A549 (cell line): ENCODE measurements at regions not wholly inside any gene's neighbourhood (a gene's known extent, or its start where the extent isn't known, plus 50 kb on each side); places are given as distances from the start of the nearest gene placed in this dataset.

Experiments used
- ATAC-seq, 2 experiments: fragments of 200-7000 bp in 1 of 2; fragments of >200 bp in 1 of 2; cut with Nextera tagmentation in 1 of 2; cut with Tn5 transposase in 1 of 2; 3 replicates each; pipeline versions ENCODE4 v1.8.0 to v1.9.1; 2018 to 2020; ENCODE audit warnings: mild to moderate bottlenecking in 1 of 2, moderate library complexity in 1 of 2
- CTCF ChIA-PET: fragments of 300-600 bp; sonication (Branson Sonifier 250); formaldehyde crosslinking; extraction: SDS; loops from one replicate; lab custom pipeline; 2021; ENCODE audit warnings: antibody characterized with exemption, inconsistent platforms; lab: Yijun Ruan, JAX
- POLR2A ChIA-PET: fragments of 350-600 bp; formaldehyde crosslinking; extraction: SDS; loops from one replicate; lab custom pipeline; 2021; ENCODE audit warnings: antibody characterized with exemption, inconsistent platforms; lab: Yijun Ruan, JAX
- DNase-seq, 2 experiments: peaks; one replicate each; pipeline versions ENCODE4 v3.0.0 to v3.0.0-alpha.2; 2011 to 2016; ENCODE audit warnings: low read depth in 1 of 2, low spot score in 1 of 2
- FAIRE-seq: peaks from 2 replicates; lab custom pipeline; 2011; peaks lifted over from hg19 to GRCh38; lab: Jason Lieb, UNC
- H3K27ac ChIP-seq, 2 experiments: fragments of >200 bp; sonication (Bioruptor Twin); formaldehyde crosslinking; 3 replicates each; pipeline ENCODE4 v1.5.1; 2016 to 2017
- H3K4me1 ChIP-seq: fragments of >200 bp; sonication (Bioruptor Twin); formaldehyde crosslinking; 3 replicates; pipeline ENCODE4 v1.6.1; 2016
- H3K4me2 ChIP-seq: fragments of >200 bp; sonication (Bioruptor Twin); formaldehyde crosslinking; 3 replicates; pipeline ENCODE4 v1.6.1; 2016
- H3K4me3 ChIP-seq: fragments of >200 bp; sonication (Bioruptor Twin); formaldehyde crosslinking; 3 replicates; pipeline ENCODE4 v1.5.1; 2016
- H3K9me3 ChIP-seq: fragments of >200 bp; sonication (Bioruptor Twin); formaldehyde crosslinking; 3 replicates; pipeline ENCODE4 v1.6.1; 2016
- CBX8 ChIP-seq: fragments of 200-600 bp; sonication (generic); IDR thresholded peaks from 2 replicates; pipeline ENCODE4 v1.6.1; 2016
- EHMT2 ChIP-seq: fragments of 200-600 bp; sonication (generic); IDR thresholded peaks from 2 replicates; pipeline ENCODE4 v1.6.1; 2016; ENCODE audit warnings: antibody characterized with exemption, low read depth, mild to moderate bottlenecking, moderate library complexity
- ESRRA ChIP-seq: fragments of 150-350 bp; IDR thresholded peaks from 2 replicates; pipeline ENCODE4 v1.6.1; 2014; ENCODE audit warnings: mild to moderate bottlenecking, low read length, borderline replicate concordance
- FOSL2 ChIP-seq, 2 experiments: fragments of 450-650 bp in 1 of 2; fragments of >200 bp in 1 of 2; sonication (Bioruptor Twin) in 1 of 2; formaldehyde crosslinking; IDR thresholded peaks; 2 replicates each; pipeline versions ENCODE4 v1.5.0 to v1.6.1; 2016 to 2020; ENCODE audit warnings: mild to moderate bottlenecking in 1 of 2, moderate library complexity in 1 of 2
- FOXS1 ChIP-seq: fragments of 250-450 bp; sonication (Bioruptor Pico); IDR thresholded peaks from 2 replicates; pipeline ENCODE4 v1.5.0; 2020; ENCODE audit warnings: mild to moderate bottlenecking, moderate library complexity
- GATA3 ChIP-seq: IDR thresholded peaks from 2 replicates; pipeline ENCODE4 v1.6.1; 2012; ENCODE audit warnings: borderline replicate concordance
- HOXA7 ChIP-seq: fragments of 250-450 bp; sonication (Bioruptor Pico); IDR thresholded peaks from 2 replicates; pipeline ENCODE4 v1.5.0; 2020; ENCODE audit warnings: mild to moderate bottlenecking, moderate library complexity
- HOXB5 ChIP-seq: fragments of 250-450 bp; sonication (Bioruptor Pico); IDR thresholded peaks from 2 replicates; pipeline ENCODE4 v1.5.0; 2020; ENCODE audit warnings: mild to moderate bottlenecking, moderate library complexity
- MAZ ChIP-seq: fragments of 150-350 bp; IDR thresholded peaks from 2 replicates; pipeline ENCODE4 v1.6.1; 2014; ENCODE audit warnings: antibody characterized with exemption, low read depth, low read length, borderline replicate concordance
- NFE2L2 ChIP-seq: fragments of 150-350 bp; conservative IDR thresholded peaks from 2 replicates; pipeline ENCODE4 v1.6.1; 2014; ENCODE audit warnings: low read length
- NPAS2 ChIP-seq: fragments of 250-450 bp; sonication (Bioruptor Pico); IDR thresholded peaks from 2 replicates; pipeline ENCODE4 v1.8.0; 2022; ENCODE audit warnings: mild to moderate bottlenecking, moderate library complexity, borderline replicate concordance
- POLR2A ChIP-seq: IDR thresholded peaks from 2 replicates; pipeline ENCODE4 v1.6.1; 2012; ENCODE audit warnings: mild to moderate bottlenecking, low read length
- POLR2AphosphoS2 ChIP-seq: conservative IDR thresholded peaks from 2 replicates; pipeline ENCODE4 v1.6.1; 2012; ENCODE audit warnings: low read length, improper control_type of control experiment, inconsistent platforms
- RCOR1 ChIP-seq: fragments of 150-350 bp; IDR thresholded peaks from 2 replicates; pipeline ENCODE4 v1.6.1; 2014; ENCODE audit warnings: antibody characterized with exemption, low read length, low read depth
- RNF2 ChIP-seq: fragments of 200-600 bp; sonication (generic); IDR thresholded peaks from 2 replicates; pipeline ENCODE4 v1.6.1; 2016; ENCODE audit warnings: low read depth, mild to moderate bottlenecking, antibody characterized with exemption, moderate library complexity, borderline replicate concordance
- SMC3 ChIP-seq: fragments of >200 bp; sonication (Bioruptor Twin); formaldehyde crosslinking; IDR thresholded peaks from 3 replicates; pipeline ENCODE4 v1.6.1; 2018; ENCODE audit warnings: inconsistent platforms
- TFCP2L1 ChIP-seq: fragments of 250-450 bp; sonication (Bioruptor Pico); IDR thresholded peaks from 2 replicates; pipeline ENCODE4 v1.5.0; 2021; ENCODE audit warnings: mild to moderate bottlenecking
- ZC3H11A ChIP-seq: fragments of 450-650 bp; IDR thresholded peaks from 2 replicates; pipeline ENCODE4 v1.6.1; 2014; ENCODE audit warnings: antibody characterized with exemption, mild to moderate bottlenecking
- ZSCAN20 ChIP-seq: fragments of 250-450 bp; sonication (Bioruptor Pico); IDR thresholded peaks from 2 replicates; pipeline ENCODE4 v1.8.0; 2022; ENCODE audit warnings: mild to moderate bottlenecking, moderate library complexity
- WGBS: methylation state at CpG from one replicate; pipeline ENCODE4 v1.1.6; 2017; ENCODE audit errors: missing lambda C conversion rate; 5-methylcytosine and 5-hydroxymethylcytosine counted together
- TF ChIP-seq, protein P1 (sequence below): fragments of >200 bp; sonication (Bioruptor Twin); formaldehyde crosslinking; IDR thresholded peaks from 2 replicates; pipeline ENCODE4 v1.6.1; 2016
- TF ChIP-seq, protein P2 (sequence below): fragments of >200 bp; sonication (Bioruptor Twin); formaldehyde crosslinking; IDR thresholded peaks from 3 replicates; pipeline ENCODE4 v1.6.1; 2016
- TF ChIP-seq, protein P3 (sequence below): fragments of >200 bp; sonication (Bioruptor Twin); formaldehyde crosslinking; IDR thresholded peaks from 3 replicates; pipeline ENCODE4 v1.5.1; 2016
- TF ChIP-seq, protein P4 (sequence below): fragments of 200-600 bp; sonication (generic); IDR thresholded peaks from 2 replicates; pipeline ENCODE4 v1.6.1; 2016; ENCODE audit warnings: antibody characterized with exemption, mild to moderate bottlenecking, moderate library complexity
- TF ChIP-seq, protein P5 (sequence below): IDR thresholded peaks from 2 replicates; pipeline ENCODE4 v1.6.1; 2012

DNA sequence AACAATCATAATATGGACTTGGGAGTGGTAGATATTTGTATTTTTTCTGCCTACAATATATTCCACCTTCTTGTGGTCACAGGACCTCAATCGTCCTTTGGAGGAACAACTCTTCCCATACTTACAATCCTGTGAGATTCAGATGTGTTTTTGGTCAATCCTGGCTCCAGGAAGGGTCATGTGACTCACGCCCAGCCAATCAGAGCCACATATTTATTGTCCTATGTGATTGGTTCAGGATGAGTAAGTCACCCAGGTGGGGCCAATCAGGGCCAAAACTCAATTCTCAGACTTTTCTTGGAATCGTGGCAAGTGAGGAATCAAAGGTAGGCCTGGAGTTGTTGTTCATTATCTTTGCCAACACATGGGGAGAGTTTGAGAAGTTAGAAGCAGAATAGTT, 264.9 kb downstream of the SUDS3 start:
- Histone ChIP-seq H3K4me2 (no peak overlapping the region), H3K4me3 (no peak overlapping the region), H3K9me3 (no peaks in the 10 kb centered on the region), H3K4me1 (no peaks in the 10 kb centered on the region)
- ChIA-PET POLR2A (no interaction called here), CTCF (no interaction called here)
- peak in 1 of 2 experiments; percentile 10 for DNase-seq
- no peak for ATAC-seq
- WGBS = 0% methylated on average over 3 of the region's 3 CpGs
- no peak for FAIRE-seq
- TF ChIP-seq FOSL2 (IDR thresholded peaks at IDR 0.05) (no peak), FOSL2 (CRISPR knock-in tag; IDR thresholded peaks at IDR 0.05) (no peak), TFCP2L1 (CRISPR knock-in tag) (no peak), POLR2AphosphoS2 (no peak), ZSCAN20 (CRISPR knock-in tag) (no peak), FOXS1 (CRISPR knock-in tag) (no peak), NPAS2 (CRISPR knock-in tag) (no peak), SMC3 (no peak), POLR2A (no peak), RNF2 (no peak), GATA3 (no peak), MAZ (no peak), NFE2L2 (no peak), CBX8 (no peak)
- TF ChIP-seq, protein P1, sequence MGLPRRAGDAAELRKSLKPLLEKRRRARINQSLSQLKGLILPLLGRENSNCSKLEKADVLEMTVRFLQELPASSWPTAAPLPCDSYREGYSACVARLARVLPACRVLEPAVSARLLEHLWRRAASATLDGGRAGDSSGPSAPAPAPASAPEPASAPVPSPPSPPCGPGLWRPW = no peak
- TF ChIP-seq, protein P2, sequence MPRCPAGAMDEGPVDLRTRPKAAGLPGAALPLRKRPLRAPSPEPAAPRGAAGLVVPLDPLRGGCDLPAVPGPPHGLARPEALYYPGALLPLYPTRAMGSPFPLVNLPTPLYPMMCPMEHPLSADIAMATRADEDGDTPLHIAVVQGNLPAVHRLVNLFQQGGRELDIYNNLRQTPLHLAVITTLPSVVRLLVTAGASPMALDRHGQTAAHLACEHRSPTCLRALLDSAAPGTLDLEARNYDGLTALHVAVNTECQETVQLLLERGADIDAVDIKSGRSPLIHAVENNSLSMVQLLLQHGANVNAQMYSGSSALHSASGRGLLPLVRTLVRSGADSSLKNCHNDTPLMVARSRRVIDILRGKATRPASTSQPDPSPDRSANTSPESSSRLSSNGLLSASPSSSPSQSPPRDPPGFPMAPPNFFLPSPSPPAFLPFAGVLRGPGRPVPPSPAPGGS = no peak
- TF ChIP-seq, protein P3, sequence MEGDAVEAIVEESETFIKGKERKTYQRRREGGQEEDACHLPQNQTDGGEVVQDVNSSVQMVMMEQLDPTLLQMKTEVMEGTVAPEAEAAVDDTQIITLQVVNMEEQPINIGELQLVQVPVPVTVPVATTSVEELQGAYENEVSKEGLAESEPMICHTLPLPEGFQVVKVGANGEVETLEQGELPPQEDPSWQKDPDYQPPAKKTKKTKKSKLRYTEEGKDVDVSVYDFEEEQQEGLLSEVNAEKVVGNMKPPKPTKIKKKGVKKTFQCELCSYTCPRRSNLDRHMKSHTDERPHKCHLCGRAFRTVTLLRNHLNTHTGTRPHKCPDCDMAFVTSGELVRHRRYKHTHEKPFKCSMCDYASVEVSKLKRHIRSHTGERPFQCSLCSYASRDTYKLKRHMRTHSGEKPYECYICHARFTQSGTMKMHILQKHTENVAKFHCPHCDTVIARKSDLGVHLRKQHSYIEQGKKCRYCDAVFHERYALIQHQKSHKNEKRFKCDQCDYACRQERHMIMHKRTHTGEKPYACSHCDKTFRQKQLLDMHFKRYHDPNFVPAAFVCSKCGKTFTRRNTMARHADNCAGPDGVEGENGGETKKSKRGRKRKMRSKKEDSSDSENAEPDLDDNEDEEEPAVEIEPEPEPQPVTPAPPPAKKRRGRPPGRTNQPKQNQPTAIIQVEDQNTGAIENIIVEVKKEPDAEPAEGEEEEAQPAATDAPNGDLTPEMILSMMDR = no peak
- TF ChIP-seq, all 56 proteins: peak for 0
- H3K27ac ChIP-seq = no peak overlapping the region

DNA sequence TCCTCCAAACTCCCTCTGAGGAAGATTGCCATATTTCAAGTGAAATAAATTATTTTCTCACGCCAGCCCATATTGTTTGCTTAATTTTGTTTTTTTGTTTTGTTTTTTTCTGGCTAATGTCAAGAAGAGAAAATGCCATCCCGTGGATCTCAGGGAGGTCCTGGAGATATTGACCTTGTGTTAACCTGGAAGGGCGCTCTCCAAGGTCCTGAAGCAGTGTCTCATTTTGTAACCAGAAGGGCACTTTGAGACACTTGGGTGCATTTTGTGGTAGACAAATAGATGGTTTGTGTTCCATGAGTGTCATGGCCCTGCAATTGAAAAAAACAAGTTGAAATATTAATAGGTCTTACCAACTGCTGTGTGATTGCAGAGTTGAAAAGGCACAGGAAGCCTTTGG, 268.9 kb downstream of the SUDS3 start:
- TF ChIP-seq RCOR1 (no peak), HOXB5 (CRISPR knock-in tag) (no peak), EHMT2 (0 out of 2 replicates have a peak, but pooled peaks have one; percentile 45), FOSL2 (IDR thresholded peaks at IDR 0.05) (no peak), FOSL2 (CRISPR knock-in tag; IDR thresholded peaks at IDR 0.05) (no peak), HOXA7 (CRISPR knock-in tag) (no peak), ZC3H11A (no peak), ESRRA (no peak), POLR2AphosphoS2 (no peak)
- TF ChIP-seq, protein P4, sequence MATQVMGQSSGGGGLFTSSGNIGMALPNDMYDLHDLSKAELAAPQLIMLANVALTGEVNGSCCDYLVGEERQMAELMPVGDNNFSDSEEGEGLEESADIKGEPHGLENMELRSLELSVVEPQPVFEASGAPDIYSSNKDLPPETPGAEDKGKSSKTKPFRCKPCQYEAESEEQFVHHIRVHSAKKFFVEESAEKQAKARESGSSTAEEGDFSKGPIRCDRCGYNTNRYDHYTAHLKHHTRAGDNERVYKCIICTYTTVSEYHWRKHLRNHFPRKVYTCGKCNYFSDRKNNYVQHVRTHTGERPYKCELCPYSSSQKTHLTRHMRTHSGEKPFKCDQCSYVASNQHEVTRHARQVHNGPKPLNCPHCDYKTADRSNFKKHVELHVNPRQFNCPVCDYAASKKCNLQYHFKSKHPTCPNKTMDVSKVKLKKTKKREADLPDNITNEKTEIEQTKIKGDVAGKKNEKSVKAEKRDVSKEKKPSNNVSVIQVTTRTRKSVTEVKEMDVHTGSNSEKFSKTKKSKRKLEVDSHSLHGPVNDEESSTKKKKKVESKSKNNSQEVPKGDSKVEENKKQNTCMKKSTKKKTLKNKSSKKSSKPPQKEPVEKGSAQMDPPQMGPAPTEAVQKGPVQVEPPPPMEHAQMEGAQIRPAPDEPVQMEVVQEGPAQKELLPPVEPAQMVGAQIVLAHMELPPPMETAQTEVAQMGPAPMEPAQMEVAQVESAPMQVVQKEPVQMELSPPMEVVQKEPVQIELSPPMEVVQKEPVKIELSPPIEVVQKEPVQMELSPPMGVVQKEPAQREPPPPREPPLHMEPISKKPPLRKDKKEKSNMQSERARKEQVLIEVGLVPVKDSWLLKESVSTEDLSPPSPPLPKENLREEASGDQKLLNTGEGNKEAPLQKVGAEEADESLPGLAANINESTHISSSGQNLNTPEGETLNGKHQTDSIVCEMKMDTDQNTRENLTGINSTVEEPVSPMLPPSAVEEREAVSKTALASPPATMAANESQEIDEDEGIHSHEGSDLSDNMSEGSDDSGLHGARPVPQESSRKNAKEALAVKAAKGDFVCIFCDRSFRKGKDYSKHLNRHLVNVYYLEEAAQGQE = peak; percentile 91
- TF ChIP-seq, protein P5, sequence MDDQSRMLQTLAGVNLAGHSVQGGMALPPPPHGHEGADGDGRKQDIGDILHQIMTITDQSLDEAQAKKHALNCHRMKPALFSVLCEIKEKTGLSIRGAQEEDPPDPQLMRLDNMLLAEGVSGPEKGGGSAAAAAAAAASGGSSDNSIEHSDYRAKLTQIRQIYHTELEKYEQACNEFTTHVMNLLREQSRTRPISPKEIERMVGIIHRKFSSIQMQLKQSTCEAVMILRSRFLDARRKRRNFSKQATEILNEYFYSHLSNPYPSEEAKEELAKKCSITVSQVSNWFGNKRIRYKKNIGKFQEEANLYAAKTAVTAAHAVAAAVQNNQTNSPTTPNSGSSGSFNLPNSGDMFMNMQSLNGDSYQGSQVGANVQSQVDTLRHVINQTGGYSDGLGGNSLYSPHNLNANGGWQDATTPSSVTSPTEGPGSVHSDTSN = no peak
- TF ChIP-seq, protein P1 = no peak
- TF ChIP-seq, all 56 proteins: peak for 2
- H3K27ac ChIP-seq = no peak overlapping the region
- ATAC-seq (no peak), FAIRE-seq (no peak), DNase-seq (peak in 1 of 2 experiments; percentile 10)
- 3% methylated on average over 3 of the region's 3 CpGs for WGBS
- no peak overlapping the region for H3K4me2 ChIP-seq
- no peak overlapping the region for H3K4me3 ChIP-seq
- no peaks in the 10 kb centered on the region for H3K9me3 ChIP-seq
- CTCF ChIA-PET = no interaction called here
- no peaks in the 10 kb centered on the region for H3K4me1 ChIP-seq
- POLR2A ChIA-PET = no interaction called here
